GM23248 (cell line): ENCODE measurements at regions not wholly inside any gene's neighbourhood (a gene's known extent, or its start where the extent isn't known, plus 50 kb on each side); places are given as distances from the start of the nearest gene placed in this dataset.
A peak's percentile ranks its signal among the peaks of the same experiment; 100 is the strongest.

Experiments
- DNase-seq: peaks from one replicate; pipeline ENCODE4 v3.0.0-alpha.2; 2015
- H2AFZ ChIP-seq: fragments of 200-600 bp; sonication (generic); 2 replicates; pipeline ENCODE4 v1.6.1; 2016; ENCODE audit warnings: antibody characterized with exemption
- H3F3A ChIP-seq: fragments of 200-600 bp; sonication (generic); 2 replicates; pipeline ENCODE4 v1.6.1; 2016; ENCODE audit warnings: mild to moderate bottlenecking, antibody characterized with exemption, mixed run types; ENCODE audit not compliant: insufficient read depth
- H3K27ac ChIP-seq: fragments of 200-600 bp; sonication (generic); 2 replicates; pipeline ENCODE4 v1.5.1; 2016; ENCODE audit warnings: mild to moderate bottlenecking
- H3K27me3 ChIP-seq: fragments of 200-600 bp; sonication (generic); replicated peaks from 2 replicates; pipeline ENCODE4 v1.6.1; 2016; ENCODE audit warnings: mild to moderate bottlenecking; ENCODE audit not compliant: insufficient read depth
- H3K36me3 ChIP-seq: fragments of 200-600 bp; sonication (generic); 2 replicates; pipeline ENCODE4 v1.6.1; 2016; ENCODE audit warnings: low read depth, mild to moderate bottlenecking
- H3K4me1 ChIP-seq: fragments of 200-600 bp; sonication (generic); 2 replicates; pipeline ENCODE4 v1.6.1; 2016; ENCODE audit warnings: mild to moderate bottlenecking; ENCODE audit not compliant: insufficient read depth
- H3K4me2 ChIP-seq: fragments of 200-600 bp; sonication (generic); one replicate; pipeline ENCODE4 v1.6.1; 2016; ENCODE audit warnings: mild to moderate bottlenecking; ENCODE audit not compliant: unreplicated experiment
- H3K4me3 ChIP-seq: fragments of 200-600 bp; sonication (generic); 2 replicates; pipeline ENCODE4 v1.5.1; 2016; ENCODE audit warnings: mild to moderate bottlenecking
- H3K79me2 ChIP-seq: fragments of 200-600 bp; sonication (generic); 2 replicates; pipeline ENCODE4 v1.6.1; 2016; ENCODE audit warnings: mild to moderate bottlenecking; ENCODE audit not compliant: insufficient read depth
- H3K9ac ChIP-seq: fragments of 200-600 bp; sonication (generic); 2 replicates; pipeline ENCODE4 v1.6.1; 2016; ENCODE audit warnings: mild to moderate bottlenecking
- H3K9me2 ChIP-seq: fragments of 200-600 bp; sonication (generic); 2 replicates; pipeline ENCODE4 v1.6.1; 2016; ENCODE audit warnings: mixed run types, mild to moderate bottlenecking, moderate library complexity; ENCODE audit not compliant: insufficient read depth
- H3K9me3 ChIP-seq: fragments of 200-600 bp; sonication (generic); one replicate; pipeline ENCODE4 v1.6.1; 2017; ENCODE audit warnings: low read depth
- H4K20me1 ChIP-seq: fragments of 200-600 bp; sonication (generic); 2 replicates; pipeline ENCODE4 v1.6.0; 2016; ENCODE audit not compliant: insufficient read depth
- EZH2 ChIP-seq: fragments of 200-600 bp; sonication (generic); IDR thresholded peaks from 2 replicates; pipeline ENCODE4 v1.6.1; 2018; ENCODE audit warnings: antibody characterized with exemption, mild to moderate bottlenecking; ENCODE audit not compliant: insufficient read depth, poor library complexity, severe bottlenecking
- EZH2phosphoT487 ChIP-seq: fragments of 200-600 bp; sonication (generic); IDR thresholded peaks from 2 replicates; pipeline ENCODE4 v1.6.1; 2018; ENCODE audit warnings: antibody characterized with exemption, moderate library complexity, mild to moderate bottlenecking, low read depth; ENCODE audit not compliant: insufficient read depth
- WGBS, 2 experiments: methylation state at CpG; one replicate each; pipeline ENCODE4 v1.1.6; 2015 to 2017; ENCODE audit warnings: low lambda C conversion rate in 2 of 2, low coverage in 1 of 2; ENCODE audit errors: missing lambda C conversion rate in 2 of 2; 5-methylcytosine and 5-hydroxymethylcytosine counted together
- in situ Hi-C: fragments of 300-500 bp; cut with MboI; formaldehyde crosslinking; loops from 2 replicates; pipeline ENCODE4 v1.15.0; 2020

- TF ChIP-seq EZH2 = no peak
- no peak for TF ChIP-seq EZH2phosphoT487
- H3K27me3 ChIP-seq = no peaks in the 10 kb centered on the region
- no peaks in the 10 kb centered on the region for H3K9me2 ChIP-seq
- no peak overlapping the region for H3K4me2 ChIP-seq
- peak; percentile 73 for DNase-seq
- in situ Hi-C loops = no loop called here
- H3K9ac ChIP-seq = no peak overlapping the region
- H3F3A ChIP-seq = peaks cover 19% of the 10 kb centered on the region; the same call in 1 of the 2 replicates
- H3K9me3 ChIP-seq = no peaks in the 10 kb centered on the region
- H3K27ac ChIP-seq = peak overlapping the region; percentile 61
- peaks cover 20% of the 10 kb centered on the region for H3K4me1 ChIP-seq
- no peaks in the 10 kb centered on the region for H4K20me1 ChIP-seq
- no peak overlapping the region for H3K4me3 ChIP-seq
- no peaks in the 10 kb centered on the region for H3K79me2 ChIP-seq
- 46 to 62% methylated on average over 2 of the region's 2 CpGs for WGBS, 2 experiments
- H2AFZ ChIP-seq = peak overlapping the region; percentile 57
- H3K36me3 ChIP-seq = no peaks in the 10 kb centered on the region
Measured at GRCh38 chr11:95595973-95596489, 193.6 kb downstream of the FAM76B start.

GRCh38 chr11:95595541-95595940, 194.0 kb downstream of the FAM76B start:
- peaks cover 19% of the 10 kb centered on the region; the same call in 1 of the 2 replicates for H3F3A ChIP-seq
- H3K9ac ChIP-seq = no peak overlapping the region
- H3K79me2 ChIP-seq = no peaks in the 10 kb centered on the region
- peak overlapping the region; percentile 57 for H2AFZ ChIP-seq
- in situ Hi-C loops = no loop called here
- no peaks in the 10 kb centered on the region for H3K27me3 ChIP-seq
- DNase-seq = peak; percentile 25
- WGBS, 2 experiments = 69 to 76% methylated on average over 3 of the region's 3 CpGs
- no peaks in the 10 kb centered on the region for H4K20me1 ChIP-seq
- H3K9me2 ChIP-seq = no peaks in the 10 kb centered on the region
- H3K27ac ChIP-seq = peak overlapping the region; percentile 61
- H3K4me3 ChIP-seq = no peak overlapping the region
- H3K9me3 ChIP-seq = no peaks in the 10 kb centered on the region
- no peaks in the 10 kb centered on the region for H3K36me3 ChIP-seq
- no peak for TF ChIP-seq EZH2
- no peak for TF ChIP-seq EZH2phosphoT487
- H3K4me1 ChIP-seq = peaks cover 20% of the 10 kb centered on the region
- H3K4me2 ChIP-seq = no peak overlapping the region

GRCh38 chr11:95593111-95593510, 196.5 kb downstream of the FAM76B start:
- TF ChIP-seq EZH2 (no peak), EZH2phosphoT487 (no peak)
- no peaks in the 10 kb centered on the region for H3K9me2 ChIP-seq
- H3K4me3 ChIP-seq = no peak overlapping the region
- H3K27ac ChIP-seq = no peak overlapping the region
- peaks cover 19% of the 10 kb centered on the region; the same call in 1 of the 2 replicates for H3F3A ChIP-seq
- H3K27me3 ChIP-seq = no peaks in the 10 kb centered on the region
- no peaks in the 10 kb centered on the region for H4K20me1 ChIP-seq
- no peaks in the 10 kb centered on the region for H3K79me2 ChIP-seq
- H3K36me3 ChIP-seq = no peaks in the 10 kb centered on the region
- no peak overlapping the region for H3K4me2 ChIP-seq
- H3K9ac ChIP-seq = no peak overlapping the region
- in situ Hi-C loops = no loop called here
- 77 to 91% methylated on average over 3 of the region's 3 CpGs for WGBS, 2 experiments
- no peaks in the 10 kb centered on the region for H3K9me3 ChIP-seq
- peak; percentile 40 for DNase-seq
- peaks cover 20% of the 10 kb centered on the region for H3K4me1 ChIP-seq
- no peak overlapping the region for H2AFZ ChIP-seq

- no peaks in the 10 kb centered on the region for H3K27me3 ChIP-seq
- WGBS, 2 experiments = 29 to 38% methylated on average over 4 of the region's 4 CpGs
- in situ Hi-C loops = no loop called here
- no peak for DNase-seq
- peaks cover 23% of the 10 kb centered on the region for H3K4me1 ChIP-seq
- H4K20me1 ChIP-seq = no peaks in the 10 kb centered on the region
- H3F3A ChIP-seq = peaks cover 19% of the 10 kb centered on the region; the same call in 1 of the 2 replicates
- H3K9me3 ChIP-seq = no peaks in the 10 kb centered on the region
- H3K27ac ChIP-seq = no peak overlapping the region
- H3K9ac ChIP-seq = no peak overlapping the region
- no peak overlapping the region for H2AFZ ChIP-seq
- H3K36me3 ChIP-seq = no peaks in the 10 kb centered on the region
- TF ChIP-seq EZH2 (no peak), EZH2phosphoT487 (no peak)
- H3K9me2 ChIP-seq = no peaks in the 10 kb centered on the region
- no peak overlapping the region for H3K4me2 ChIP-seq
- no peaks in the 10 kb centered on the region for H3K79me2 ChIP-seq
- H3K4me3 ChIP-seq = no peak overlapping the region
Measured at GRCh38 chr11:95592471-95592870, 197.1 kb downstream of the FAM76B start.
